GM23338 (cell line): ENCODE measurements at regions not wholly inside any gene's neighbourhood (a gene's known extent, or its start where the extent isn't known, plus 50 kb on each side); places are given as distances from the start of the nearest gene placed in this dataset.

Source experiments
- ATAC-seq: fragments of 200-7000 bp; cut with Tn5 transposase; 3 replicates; pipeline ENCODE4 v1.9.1; 2020
- DNase-seq: peaks from one replicate; pipeline ENCODE4 v3.0.0-alpha.2; 2015; ENCODE audit warnings: low spot score
- H2AFZ ChIP-seq: fragments of 200-600 bp; sonication (generic); 2 replicates; pipeline ENCODE4 v1.8.0; 2016; ENCODE audit warnings: antibody characterized with exemption, mild to moderate bottlenecking, moderate library complexity
- H3F3A ChIP-seq: fragments of 200-600 bp; sonication (generic); replicated peaks from 2 replicates; pipeline ENCODE4 v1.8.0; 2017; ENCODE audit warnings: antibody characterized with exemption, mixed run types, low read depth
- H3K27ac ChIP-seq: fragments of 200-600 bp; sonication (generic); 2 replicates; pipeline ENCODE4 v1.6.1; 2016; ENCODE audit warnings: low read depth
- H3K27me3 ChIP-seq: fragments of 200-600 bp; sonication (generic); 2 replicates; pipeline ENCODE4 v1.8.0; 2016; ENCODE audit warnings: mild to moderate bottlenecking, mixed run types, moderate library complexity; ENCODE audit not compliant: insufficient read depth
- H3K36me3 ChIP-seq: fragments of 200-600 bp; sonication (generic); 2 replicates; pipeline ENCODE4 v1.8.0; 2016; ENCODE audit warnings: mild to moderate bottlenecking; ENCODE audit not compliant: insufficient read depth
- H3K4me1 ChIP-seq: fragments of 200-600 bp; sonication (generic); 2 replicates; pipeline ENCODE4 v1.8.0; 2016; ENCODE audit warnings: mild to moderate bottlenecking, moderate library complexity; ENCODE audit not compliant: insufficient read depth
- H3K4me2 ChIP-seq: fragments of 200-600 bp; sonication (generic); 2 replicates; pipeline ENCODE4 v1.7.1; 2017; ENCODE audit warnings: mixed run types
- H3K4me3 ChIP-seq: fragments of 200-600 bp; sonication (generic); 2 replicates; pipeline ENCODE4 v1.6.1; 2016; ENCODE audit warnings: mixed run types
- H3K79me2 ChIP-seq: fragments of 200-600 bp; sonication (generic); replicated peaks from 2 replicates; pipeline ENCODE4 v1.8.0; 2017; ENCODE audit warnings: mild to moderate bottlenecking; ENCODE audit not compliant: insufficient read depth
- H3K9me2 ChIP-seq: fragments of 200-600 bp; sonication (generic); 2 replicates; pipeline ENCODE4 v1.8.0; 2017; ENCODE audit not compliant: insufficient read depth
- H4K20me1 ChIP-seq: fragments of 200-600 bp; sonication (generic); replicated peaks from 2 replicates; pipeline ENCODE4 v1.8.0; 2017; ENCODE audit warnings: mild to moderate bottlenecking; ENCODE audit not compliant: insufficient read depth
- H3K27ac Mint-ChIP-seq: 2 replicates; pipeline ENCODE4 v1.8.0; 2020; ENCODE audit warnings: inconsistent platforms, mild to moderate bottlenecking, moderate library complexity, mixed read lengths
- H3K27me3 Mint-ChIP-seq: 3 replicates; pipeline ENCODE4 v1.8.0; 2022; ENCODE audit warnings: low read depth, mild to moderate bottlenecking, moderate library complexity, mixed read lengths, inconsistent platforms; ENCODE audit not compliant: insufficient read depth, poor library complexity
- H3K36me3 Mint-ChIP-seq: 3 replicates; pipeline ENCODE4 v1.8.0; 2021; ENCODE audit warnings: low read depth, mild to moderate bottlenecking, inconsistent platforms, moderate library complexity, mixed read lengths
- H3K4me1 Mint-ChIP-seq: 3 replicates; pipeline ENCODE4 v1.8.0; 2020; ENCODE audit warnings: mild to moderate bottlenecking, inconsistent platforms, mixed read lengths
- H3K4me3 Mint-ChIP-seq: 3 replicates; pipeline ENCODE4 v1.8.0; 2021; ENCODE audit warnings: moderate library complexity, mild to moderate bottlenecking, inconsistent platforms, mixed read lengths
- H3K9me3 Mint-ChIP-seq: 3 replicates; pipeline ENCODE4 v1.8.0; 2020; ENCODE audit warnings: moderate library complexity, mild to moderate bottlenecking, inconsistent platforms, mixed read lengths
- CREB1 ChIP-seq: fragments of 250-450 bp; sonication (Bioruptor Pico); IDR thresholded peaks from 2 replicates; pipeline ENCODE4 v1.5.0; 2020; ENCODE audit warnings: low read depth, mild to moderate bottlenecking, moderate library complexity
- EZH2 ChIP-seq: fragments of 200-600 bp; sonication (generic); IDR thresholded peaks from one replicate; pipeline ENCODE4 v1.8.0; 2017; ENCODE audit warnings: antibody characterized with exemption, mild to moderate bottlenecking, low read depth; ENCODE audit not compliant: unreplicated experiment
- EZH2phosphoT487 ChIP-seq: fragments of 200-600 bp; sonication (generic); IDR thresholded peaks from one replicate; pipeline ENCODE4 v1.8.1; 2018; ENCODE audit warnings: antibody characterized with exemption; ENCODE audit not compliant: unreplicated experiment
- JUNB ChIP-seq: IDR thresholded peaks from one replicate; pipeline ENCODE4 v1.6.1; 2016; ENCODE audit warnings: antibody characterized with exemption; ENCODE audit not compliant: unreplicated experiment
- NANOG ChIP-seq: IDR thresholded peaks from 2 replicates; pipeline ENCODE4 v1.6.1; 2016; ENCODE audit warnings: antibody characterized with exemption, borderline replicate concordance
- POLR2AphosphoS5 ChIP-seq: IDR thresholded peaks from 2 replicates; pipeline ENCODE4 v1.6.1; 2016; ENCODE audit warnings: antibody characterized with exemption, low read depth
- STAT1 ChIP-seq: IDR thresholded peaks from one replicate; pipeline ENCODE4 v1.6.1; 2016; ENCODE audit warnings: antibody characterized with exemption; ENCODE audit not compliant: unreplicated experiment
- ZNF114 ChIP-seq: fragments of 250-450 bp; sonication (Bioruptor Pico); IDR thresholded peaks from 2 replicates; pipeline ENCODE4 v1.5.0; 2020; ENCODE audit warnings: mild to moderate bottlenecking, moderate library complexity
- ZNF331 ChIP-seq: fragments of 250-450 bp; sonication (Bioruptor Pico); IDR thresholded peaks from 2 replicates; pipeline ENCODE4 v1.5.0; 2020; ENCODE audit warnings: low read depth, mild to moderate bottlenecking, moderate library complexity
- TF ChIP-seq, protein P1 (sequence below): IDR thresholded peaks from 2 replicates; pipeline ENCODE4 v1.6.1; 2016; ENCODE audit warnings: antibody characterized with exemption
- TF ChIP-seq, protein P2 (sequence below): IDR thresholded peaks from one replicate; pipeline ENCODE4 v1.6.1; 2018; ENCODE audit warnings: antibody characterized with exemption; ENCODE audit not compliant: unreplicated experiment
- TF ChIP-seq, protein P3 (sequence below), 2 experiments: fragments of 200-600 bp in 1 of 2; sonication (generic) in 1 of 2; conservative IDR thresholded peaks; 2 replicates each; pipeline versions ENCODE4 v1.5.1 to v1.6.1; 2016 to 2017; ENCODE audit warnings: antibody characterized with exemption in 2 of 2, low read depth in 2 of 2, mild to moderate bottlenecking in 2 of 2, moderate library complexity in 1 of 2

DNA sequence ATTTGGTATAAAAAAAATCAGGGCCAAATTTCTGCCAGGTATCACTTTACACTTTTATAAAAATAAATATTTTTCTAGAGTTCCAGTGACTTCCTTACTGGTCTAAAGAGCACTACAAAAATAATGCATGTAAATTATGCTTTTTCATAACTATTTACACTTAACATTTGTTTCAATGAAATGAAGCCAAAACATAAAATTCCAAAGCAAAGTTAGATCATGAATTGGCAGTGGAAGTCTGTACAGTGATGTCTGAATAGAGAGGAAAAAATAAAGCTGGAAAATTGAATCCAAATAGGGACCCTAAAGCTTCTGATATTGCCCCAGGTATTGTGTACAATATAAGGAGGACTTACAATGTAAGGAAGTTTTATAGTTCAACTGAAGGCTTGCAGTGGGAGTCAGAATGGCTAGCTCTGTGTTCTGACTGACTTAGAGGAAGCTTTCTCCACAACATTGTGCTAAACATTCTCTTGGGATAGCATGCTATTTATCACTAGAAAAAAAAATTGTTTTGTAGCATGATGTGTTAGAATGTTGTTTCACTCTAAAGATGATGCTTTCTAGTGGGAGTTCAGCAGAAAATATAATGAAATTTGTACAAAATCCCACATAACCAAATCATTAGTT lies 288.2 kb upstream of the UGT8 start:
- Mint-ChIP-seq H3K27me3 (peaks cover 5% of the 10 kb centered on the region), H3K9me3 (no peaks in the 10 kb centered on the region; the same call in 2 of the 3 replicates), H3K36me3 (no peaks in the 10 kb centered on the region), H3K4me3 (no peak overlapping the region), H3K4me1 (peaks cover 10% of the 10 kb centered on the region), H3K27ac (no peak overlapping the region)
- Histone ChIP-seq H3K4me3 (no peak overlapping the region), H3K4me1 (no peaks in the 10 kb centered on the region), H3K27me3 (0 out of 2 replicates have a peak, but pooled peaks cover 11% of the 10 kb centered on the region), H3K36me3 (no peaks in the 10 kb centered on the region), H3F3A (no peaks in the 10 kb centered on the region), H2AFZ (no peak overlapping the region), H3K4me2 (no peak overlapping the region), H4K20me1 (no peaks in the 10 kb centered on the region), H3K27ac (no peak overlapping the region), H3K9me2 (no peaks in the 10 kb centered on the region), H3K79me2 (no peaks in the 10 kb centered on the region)
- TF ChIP-seq EZH2 (no peak), POLR2AphosphoS5 (no peak), EZH2phosphoT487 (no peak), STAT1 (no peak), JUNB (no peak), ZNF331 (CRISPR knock-in tag) (no peak), ZNF114 (CRISPR knock-in tag) (no peak)
- TF ChIP-seq, protein P1, sequence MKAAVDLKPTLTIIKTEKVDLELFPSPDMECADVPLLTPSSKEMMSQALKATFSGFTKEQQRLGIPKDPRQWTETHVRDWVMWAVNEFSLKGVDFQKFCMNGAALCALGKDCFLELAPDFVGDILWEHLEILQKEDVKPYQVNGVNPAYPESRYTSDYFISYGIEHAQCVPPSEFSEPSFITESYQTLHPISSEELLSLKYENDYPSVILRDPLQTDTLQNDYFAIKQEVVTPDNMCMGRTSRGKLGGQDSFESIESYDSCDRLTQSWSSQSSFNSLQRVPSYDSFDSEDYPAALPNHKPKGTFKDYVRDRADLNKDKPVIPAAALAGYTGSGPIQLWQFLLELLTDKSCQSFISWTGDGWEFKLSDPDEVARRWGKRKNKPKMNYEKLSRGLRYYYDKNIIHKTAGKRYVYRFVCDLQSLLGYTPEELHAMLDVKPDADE = no peak
- TF ChIP-seq, protein P2, sequence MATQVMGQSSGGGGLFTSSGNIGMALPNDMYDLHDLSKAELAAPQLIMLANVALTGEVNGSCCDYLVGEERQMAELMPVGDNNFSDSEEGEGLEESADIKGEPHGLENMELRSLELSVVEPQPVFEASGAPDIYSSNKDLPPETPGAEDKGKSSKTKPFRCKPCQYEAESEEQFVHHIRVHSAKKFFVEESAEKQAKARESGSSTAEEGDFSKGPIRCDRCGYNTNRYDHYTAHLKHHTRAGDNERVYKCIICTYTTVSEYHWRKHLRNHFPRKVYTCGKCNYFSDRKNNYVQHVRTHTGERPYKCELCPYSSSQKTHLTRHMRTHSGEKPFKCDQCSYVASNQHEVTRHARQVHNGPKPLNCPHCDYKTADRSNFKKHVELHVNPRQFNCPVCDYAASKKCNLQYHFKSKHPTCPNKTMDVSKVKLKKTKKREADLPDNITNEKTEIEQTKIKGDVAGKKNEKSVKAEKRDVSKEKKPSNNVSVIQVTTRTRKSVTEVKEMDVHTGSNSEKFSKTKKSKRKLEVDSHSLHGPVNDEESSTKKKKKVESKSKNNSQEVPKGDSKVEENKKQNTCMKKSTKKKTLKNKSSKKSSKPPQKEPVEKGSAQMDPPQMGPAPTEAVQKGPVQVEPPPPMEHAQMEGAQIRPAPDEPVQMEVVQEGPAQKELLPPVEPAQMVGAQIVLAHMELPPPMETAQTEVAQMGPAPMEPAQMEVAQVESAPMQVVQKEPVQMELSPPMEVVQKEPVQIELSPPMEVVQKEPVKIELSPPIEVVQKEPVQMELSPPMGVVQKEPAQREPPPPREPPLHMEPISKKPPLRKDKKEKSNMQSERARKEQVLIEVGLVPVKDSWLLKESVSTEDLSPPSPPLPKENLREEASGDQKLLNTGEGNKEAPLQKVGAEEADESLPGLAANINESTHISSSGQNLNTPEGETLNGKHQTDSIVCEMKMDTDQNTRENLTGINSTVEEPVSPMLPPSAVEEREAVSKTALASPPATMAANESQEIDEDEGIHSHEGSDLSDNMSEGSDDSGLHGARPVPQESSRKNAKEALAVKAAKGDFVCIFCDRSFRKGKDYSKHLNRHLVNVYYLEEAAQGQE = no peak
- ATAC-seq = no peak
- no peak for DNase-seq

DNA sequence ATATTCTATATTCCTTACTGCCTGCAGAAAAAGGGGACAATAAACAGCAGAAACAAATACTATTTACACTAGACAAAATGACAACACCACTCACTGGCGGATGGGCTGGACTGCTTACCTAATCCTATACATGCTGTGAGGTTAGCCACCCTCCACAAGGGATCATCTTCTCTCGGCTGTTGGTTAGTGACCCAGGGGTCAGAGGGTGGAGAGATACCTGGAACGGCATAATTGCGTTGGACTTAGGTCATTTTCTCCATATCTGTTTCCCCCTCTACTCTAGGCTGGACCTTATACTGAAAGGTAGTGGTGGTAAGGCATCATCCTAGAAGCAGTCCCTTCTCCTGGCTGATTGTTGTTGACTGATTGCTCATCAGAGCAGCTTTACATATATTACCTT lies 286.8 kb upstream of the UGT8 start:
- ATAC-seq (peak; percentile 65), DNase-seq (peak; percentile 29)
- Histone ChIP-seq H3K4me2 (no peak overlapping the region), H4K20me1 (no peaks in the 10 kb centered on the region), H3F3A (no peaks in the 10 kb centered on the region), H3K27me3 (0 out of 2 replicates have a peak, but pooled peaks cover 11% of the 10 kb centered on the region), H3K36me3 (no peaks in the 10 kb centered on the region), H3K79me2 (no peaks in the 10 kb centered on the region), H2AFZ (no peak overlapping the region), H3K27ac (no peak overlapping the region), H3K9me2 (no peaks in the 10 kb centered on the region), H3K4me1 (no peaks in the 10 kb centered on the region), H3K4me3 (no peak overlapping the region)
- H3K27ac Mint-ChIP-seq = no peak overlapping the region
- no peaks in the 10 kb centered on the region; the same call in 2 of the 3 replicates for H3K9me3 Mint-ChIP-seq
- H3K4me1 Mint-ChIP-seq = peaks cover 10% of the 10 kb centered on the region
- no peaks in the 10 kb centered on the region for H3K36me3 Mint-ChIP-seq
- no peak overlapping the region for H3K4me3 Mint-ChIP-seq
- peaks cover 5% of the 10 kb centered on the region for H3K27me3 Mint-ChIP-seq
- TF ChIP-seq EZH2phosphoT487 (no peak), STAT1 (no peak), NANOG (no peak), POLR2AphosphoS5 (no peak), CREB1 (CRISPR knock-in tag) (no peak), EZH2 (no peak), ZNF114 (CRISPR knock-in tag) (no peak)
- TF ChIP-seq, protein P3, sequence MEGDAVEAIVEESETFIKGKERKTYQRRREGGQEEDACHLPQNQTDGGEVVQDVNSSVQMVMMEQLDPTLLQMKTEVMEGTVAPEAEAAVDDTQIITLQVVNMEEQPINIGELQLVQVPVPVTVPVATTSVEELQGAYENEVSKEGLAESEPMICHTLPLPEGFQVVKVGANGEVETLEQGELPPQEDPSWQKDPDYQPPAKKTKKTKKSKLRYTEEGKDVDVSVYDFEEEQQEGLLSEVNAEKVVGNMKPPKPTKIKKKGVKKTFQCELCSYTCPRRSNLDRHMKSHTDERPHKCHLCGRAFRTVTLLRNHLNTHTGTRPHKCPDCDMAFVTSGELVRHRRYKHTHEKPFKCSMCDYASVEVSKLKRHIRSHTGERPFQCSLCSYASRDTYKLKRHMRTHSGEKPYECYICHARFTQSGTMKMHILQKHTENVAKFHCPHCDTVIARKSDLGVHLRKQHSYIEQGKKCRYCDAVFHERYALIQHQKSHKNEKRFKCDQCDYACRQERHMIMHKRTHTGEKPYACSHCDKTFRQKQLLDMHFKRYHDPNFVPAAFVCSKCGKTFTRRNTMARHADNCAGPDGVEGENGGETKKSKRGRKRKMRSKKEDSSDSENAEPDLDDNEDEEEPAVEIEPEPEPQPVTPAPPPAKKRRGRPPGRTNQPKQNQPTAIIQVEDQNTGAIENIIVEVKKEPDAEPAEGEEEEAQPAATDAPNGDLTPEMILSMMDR (conservative IDR thresholded peaks at IDR 0.05; ENCODE audit: low read depth in 2 of 2) = no peak
- TF ChIP-seq, protein P2 = no peak
